GM21381 (cell line): ENCODE measurements at regions not wholly inside any gene's neighbourhood (a gene's known extent, or its start where the extent isn't known, plus 50 kb on each side); places are given as distances from the start of the nearest gene placed in this dataset.
"Not testable (repeated sequence)": the region's sequence is repeated elsewhere in the genome, so short reads cannot be mapped to it uniquely, and the experiment has no call there.

Experiments
- ATAC-seq: cut with Tn5 transposase; IDR thresholded peaks from one replicate; pipeline ENCODE4 v1.9.1; 2021; ENCODE audit warnings: mild to moderate bottlenecking, moderate library complexity; ENCODE audit not compliant: unreplicated experiment

DNA sequence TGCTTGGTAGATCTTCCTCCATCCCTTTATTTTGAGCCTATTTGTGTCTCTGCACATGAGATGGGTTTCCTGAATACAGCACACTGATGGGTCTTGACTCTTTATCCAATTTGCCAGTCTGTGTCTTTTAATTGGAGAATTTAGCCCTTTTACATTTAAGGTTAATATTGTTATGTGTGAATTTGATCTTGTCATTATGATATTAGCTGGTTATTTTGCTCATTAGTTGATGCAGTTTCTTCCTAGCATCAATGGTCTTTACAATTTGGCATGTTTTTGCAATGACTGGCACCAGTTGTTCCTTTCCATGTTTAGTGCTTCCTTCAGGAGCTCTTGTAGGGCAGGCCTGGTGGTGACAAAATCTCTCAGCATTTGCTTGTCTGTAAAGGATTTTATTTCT is 72.4 kb downstream of the HNRNPD start:
- ATAC-seq = not testable (repeated sequence)

DNA sequence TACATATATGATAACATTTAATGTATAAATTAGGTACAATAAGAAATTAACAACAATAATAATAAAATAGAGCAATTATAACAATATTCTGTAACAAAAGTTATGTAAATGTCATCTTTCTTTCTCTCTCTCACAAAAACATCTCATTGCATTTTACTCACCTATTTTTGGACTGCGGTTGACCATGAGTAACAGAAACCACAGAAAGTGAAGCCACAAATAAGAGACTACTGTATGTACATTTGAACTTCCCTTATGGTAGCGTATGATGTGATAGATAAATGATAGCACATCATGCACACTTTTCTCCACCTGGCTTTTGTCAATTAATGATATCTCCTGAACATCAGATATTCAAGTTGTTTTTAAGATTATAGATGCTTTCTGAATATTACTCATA is 80.5 kb downstream of the HNRNPD start:
- ATAC-seq = peak; percentile 99

DNA sequence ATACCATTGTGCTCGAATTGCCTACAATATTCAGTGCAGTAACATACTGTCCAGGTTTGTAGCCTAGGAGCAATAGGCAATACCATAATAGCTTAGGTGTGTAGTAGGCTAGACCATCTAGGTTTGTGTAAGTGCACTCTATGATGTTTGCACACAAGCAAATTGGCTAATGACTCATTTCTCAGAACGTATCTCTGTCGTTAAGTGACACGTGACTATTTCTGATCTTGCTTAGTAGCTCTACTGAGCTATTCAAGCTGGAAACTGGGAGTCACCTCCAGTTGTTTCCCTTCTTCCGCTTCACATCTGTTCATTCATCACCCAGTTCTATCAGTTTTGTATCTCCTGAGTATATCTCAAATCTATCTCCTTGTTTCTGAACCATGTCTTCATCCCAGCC is 86.1 kb downstream of the HNRNPD start:
- no peak for ATAC-seq

DNA sequence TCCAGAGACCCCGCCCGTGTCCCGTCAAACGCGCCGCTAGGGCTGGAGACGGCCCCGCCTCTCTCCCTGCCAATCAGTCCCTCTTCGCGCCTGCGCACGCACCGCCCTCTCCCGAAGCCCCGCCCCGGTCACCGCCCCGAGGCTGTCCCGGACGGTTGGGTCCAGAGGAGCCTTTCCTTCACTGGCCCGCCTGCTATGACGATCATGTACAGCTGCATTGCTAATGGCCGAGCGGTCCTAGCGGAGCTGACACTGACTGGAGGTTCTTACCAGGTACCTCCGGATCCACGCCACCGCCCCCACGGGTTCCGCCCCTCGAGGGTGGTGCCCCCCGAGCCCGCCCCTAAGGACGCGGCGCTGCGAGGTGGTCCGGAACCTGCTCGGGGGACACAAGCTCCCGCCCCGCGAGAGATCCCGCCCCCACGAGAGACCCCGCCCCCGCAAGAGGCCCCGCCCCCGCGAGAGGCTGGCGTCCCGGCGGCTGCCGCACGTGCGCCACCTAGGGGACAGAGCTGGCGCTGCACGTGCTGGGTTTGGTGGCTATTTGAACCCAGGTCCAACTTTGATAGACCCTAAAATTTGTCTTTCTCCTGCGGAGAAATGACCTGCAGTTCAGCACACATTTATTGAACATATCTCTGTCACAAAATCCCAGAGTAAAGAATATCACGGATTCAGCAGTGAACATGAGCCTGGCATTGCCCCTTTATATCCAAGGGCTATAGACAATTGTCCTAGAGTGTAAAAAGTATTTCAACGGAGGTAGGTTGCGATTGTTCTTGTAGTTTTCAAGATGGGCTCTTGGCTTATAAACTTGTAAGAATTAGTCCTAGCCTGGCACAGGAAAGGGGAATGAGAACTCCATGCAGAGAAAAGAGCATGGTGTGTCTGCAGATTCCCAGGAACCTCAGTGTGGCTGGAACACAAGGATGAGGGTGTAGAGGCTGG is 88.7 kb downstream of the HNRNPD start:
- peak; percentile 100 for ATAC-seq

DNA sequence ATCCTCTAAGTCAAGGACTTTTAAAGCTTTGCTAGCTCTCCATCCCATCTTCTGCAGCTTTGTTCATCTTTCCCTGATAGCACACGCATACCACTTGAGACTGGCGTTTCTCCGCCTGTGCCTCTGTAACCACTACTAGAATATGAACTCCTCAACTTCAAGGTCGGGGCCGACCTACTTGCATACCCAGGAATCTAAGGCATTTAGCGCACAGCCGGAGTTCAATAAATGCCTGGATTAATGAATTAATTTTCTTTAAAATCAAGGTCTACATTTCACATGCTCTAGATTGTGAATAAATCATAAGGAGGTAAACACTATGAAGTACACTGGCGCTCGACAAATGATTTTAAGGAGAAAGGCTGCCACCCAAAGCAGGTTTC is 89.3 kb downstream of the HNRNPD start:
- ATAC-seq = no peak

DNA sequence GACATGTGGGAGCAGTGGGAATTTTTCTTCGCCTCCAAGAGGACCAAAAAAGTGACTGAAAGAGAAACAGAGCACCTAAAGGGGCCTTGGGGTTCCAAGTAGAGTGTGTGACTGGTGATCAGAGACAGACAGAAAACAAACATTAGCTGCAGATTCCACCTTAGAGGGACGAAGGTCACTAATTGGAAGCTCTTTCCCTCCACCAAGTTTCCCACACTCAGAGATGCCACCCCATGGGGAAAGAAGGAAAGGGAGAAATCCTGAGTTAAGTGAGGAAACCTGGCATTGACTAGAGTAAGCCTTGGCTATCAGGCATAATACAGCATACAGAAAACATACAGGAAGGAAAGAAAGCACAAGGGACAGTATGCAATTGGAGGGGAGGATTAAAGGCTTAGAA is 90.9 kb downstream of the HNRNPD start:
- ATAC-seq = no peak

DNA sequence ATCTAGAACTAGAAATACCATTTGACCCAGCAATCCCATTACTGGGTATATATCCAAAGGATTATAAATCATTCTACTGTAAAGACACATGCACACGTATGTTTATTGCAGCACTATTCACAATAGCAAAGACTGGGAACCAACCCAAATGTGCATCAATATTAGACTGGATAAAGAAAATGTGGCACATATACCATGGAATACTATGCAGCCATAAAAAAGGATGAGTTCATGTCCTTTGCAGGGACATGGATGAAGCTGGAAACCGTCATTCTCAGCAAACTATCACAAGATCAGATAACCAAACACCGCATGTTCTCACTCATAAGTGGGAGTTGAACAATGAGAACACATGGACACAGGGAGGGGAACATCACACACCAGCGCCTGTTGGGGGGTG is 94.2 kb downstream of the HNRNPD start:
- not testable (repeated sequence) for ATAC-seq

DNA sequence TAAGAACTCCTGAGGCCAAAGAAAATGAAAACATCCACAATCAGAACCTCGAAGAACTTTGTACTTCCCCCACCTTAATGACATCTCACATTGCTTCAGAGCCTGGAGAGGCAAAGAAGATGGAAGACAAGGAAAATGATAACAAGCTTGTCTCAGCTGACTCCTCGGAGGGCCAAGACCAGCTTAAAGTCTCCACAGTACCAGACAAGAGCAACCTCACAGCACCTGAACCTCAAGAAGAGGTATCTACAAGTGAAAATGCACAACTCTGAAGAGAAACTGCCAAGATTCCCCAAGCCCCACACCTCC is 97.5 kb downstream of the HNRNPD start:
- no peak for ATAC-seq

DNA sequence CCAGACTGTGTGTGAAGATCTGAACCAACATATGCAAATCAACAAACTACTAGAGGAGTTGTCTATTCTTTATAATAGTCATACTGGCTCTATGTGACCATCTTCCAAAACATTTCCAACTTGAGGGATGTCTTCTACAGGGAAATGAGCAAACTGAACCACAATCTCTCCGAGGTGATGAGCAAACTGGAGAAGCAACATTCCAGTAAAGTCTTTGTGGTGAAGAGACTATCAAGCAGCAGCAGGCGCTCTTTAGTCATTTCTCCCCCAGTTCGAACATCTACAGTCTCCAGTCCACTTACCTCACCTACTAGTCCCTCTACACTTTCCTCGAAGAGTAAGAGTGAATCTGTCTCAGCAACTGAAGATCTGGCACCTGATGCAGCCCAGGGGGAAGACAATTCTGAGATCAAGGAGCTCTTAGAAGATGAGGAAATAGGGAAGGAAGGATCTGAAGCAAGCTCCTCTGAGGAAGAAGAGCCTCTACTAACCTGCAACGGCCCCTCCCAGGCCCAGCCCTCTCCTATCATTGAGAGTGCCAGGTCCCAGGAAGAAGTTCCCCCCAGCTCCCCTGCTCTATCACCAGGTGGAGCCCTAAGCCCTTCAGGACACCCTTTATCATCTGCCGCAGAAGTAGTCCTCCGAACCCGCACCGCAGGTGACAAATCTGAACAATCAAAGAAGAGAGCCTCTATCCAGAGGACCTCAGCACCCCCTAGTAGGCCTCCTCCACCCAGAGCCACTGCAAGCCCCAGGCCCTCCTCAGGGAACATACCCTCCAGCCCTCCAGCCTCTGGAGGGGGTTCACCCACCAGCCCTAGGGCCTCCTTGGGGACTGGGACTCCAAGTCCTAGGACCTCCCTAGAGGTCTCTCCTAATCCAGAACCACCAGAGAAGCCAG is 98.1 kb downstream of the HNRNPD start:
- no peak for ATAC-seq

DNA sequence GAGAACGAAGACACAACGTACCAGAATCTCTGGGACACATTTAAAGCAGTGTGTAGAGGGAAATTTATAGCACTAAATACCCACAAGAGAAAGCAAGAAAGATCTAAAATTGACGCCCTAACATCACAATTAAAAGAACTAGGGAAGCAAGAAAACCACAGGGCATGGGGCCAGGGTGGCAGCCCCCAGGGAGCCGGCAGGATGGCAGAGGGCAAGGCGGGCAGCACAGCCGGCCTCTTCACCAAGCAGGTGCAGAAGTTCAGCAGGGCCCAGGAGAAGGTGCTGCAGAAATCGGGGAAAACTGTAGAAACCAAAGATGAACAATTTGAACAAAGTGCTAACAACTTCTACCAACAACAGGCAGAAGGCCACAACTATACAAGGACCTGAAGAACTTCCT is 99.1 kb downstream of the HNRNPD start:
- ATAC-seq = not testable (repeated sequence)

DNA sequence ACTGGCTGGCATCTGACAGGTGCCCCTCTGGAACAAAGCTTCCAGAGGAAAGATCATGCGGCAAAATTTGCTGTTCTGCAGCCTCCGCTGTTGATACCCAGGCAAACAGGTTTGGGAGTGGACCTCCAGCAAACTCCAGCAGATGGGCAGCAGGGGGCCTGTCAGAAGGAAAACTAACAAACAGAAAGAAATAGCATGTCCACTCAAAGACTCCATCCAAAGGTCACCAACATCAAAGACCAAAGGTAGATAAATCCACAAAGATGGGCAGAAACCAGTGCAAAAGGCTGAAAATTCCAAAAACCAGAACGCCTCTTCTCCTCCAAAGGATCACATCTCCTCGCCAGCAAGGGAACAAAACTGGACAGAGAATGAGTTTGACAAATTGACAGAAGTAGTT is 101.3 kb downstream of the HNRNPD start:
- ATAC-seq = not testable (repeated sequence)

DNA sequence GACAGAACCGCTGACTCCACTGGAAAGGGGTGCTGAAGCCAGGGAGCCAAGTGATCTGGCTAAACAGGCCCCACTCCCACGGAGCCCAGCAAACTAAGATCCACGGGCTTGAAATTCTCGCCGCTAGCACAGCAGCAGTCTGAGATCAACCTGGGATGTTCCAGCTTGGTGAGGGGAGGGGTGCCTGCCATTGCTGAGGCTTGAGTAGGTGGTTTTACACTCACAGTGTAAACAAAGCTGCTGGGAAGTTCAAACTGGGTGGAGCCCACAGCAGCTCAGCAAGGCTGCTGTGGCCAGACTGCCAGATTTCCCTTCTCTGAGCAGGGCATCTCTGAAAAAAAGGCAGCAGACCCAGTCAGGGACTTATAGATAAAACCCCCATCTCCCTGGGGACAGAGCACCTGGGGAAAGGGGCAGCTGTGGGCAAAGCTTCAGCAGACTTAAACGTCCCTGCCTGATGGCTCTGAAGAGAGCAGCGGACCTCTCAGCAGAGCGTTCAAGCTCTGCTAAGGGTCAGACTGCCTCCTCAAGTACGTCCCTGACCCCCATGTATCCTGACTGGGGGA is 101.8 kb downstream of the HNRNPD start:
- not testable (repeated sequence) for ATAC-seq

DNA sequence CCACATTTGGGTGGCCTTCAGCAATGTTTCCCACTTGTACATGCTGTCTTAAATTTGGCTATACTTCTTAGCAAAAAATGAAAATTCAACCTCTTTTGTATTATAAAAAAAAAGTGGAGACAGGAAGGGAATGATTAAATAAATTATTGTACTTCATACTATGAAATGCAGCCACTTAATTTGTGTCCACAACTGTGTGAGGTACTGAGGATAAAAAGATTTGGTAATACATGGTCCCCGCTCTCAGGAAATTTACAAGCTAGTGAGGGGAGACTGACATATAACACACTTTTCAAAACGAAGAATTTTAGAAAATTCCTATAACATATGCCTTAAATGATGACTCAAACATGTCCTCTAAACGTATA is 105.0 kb downstream of the HNRNPD start:
- ATAC-seq = no peak

DNA sequence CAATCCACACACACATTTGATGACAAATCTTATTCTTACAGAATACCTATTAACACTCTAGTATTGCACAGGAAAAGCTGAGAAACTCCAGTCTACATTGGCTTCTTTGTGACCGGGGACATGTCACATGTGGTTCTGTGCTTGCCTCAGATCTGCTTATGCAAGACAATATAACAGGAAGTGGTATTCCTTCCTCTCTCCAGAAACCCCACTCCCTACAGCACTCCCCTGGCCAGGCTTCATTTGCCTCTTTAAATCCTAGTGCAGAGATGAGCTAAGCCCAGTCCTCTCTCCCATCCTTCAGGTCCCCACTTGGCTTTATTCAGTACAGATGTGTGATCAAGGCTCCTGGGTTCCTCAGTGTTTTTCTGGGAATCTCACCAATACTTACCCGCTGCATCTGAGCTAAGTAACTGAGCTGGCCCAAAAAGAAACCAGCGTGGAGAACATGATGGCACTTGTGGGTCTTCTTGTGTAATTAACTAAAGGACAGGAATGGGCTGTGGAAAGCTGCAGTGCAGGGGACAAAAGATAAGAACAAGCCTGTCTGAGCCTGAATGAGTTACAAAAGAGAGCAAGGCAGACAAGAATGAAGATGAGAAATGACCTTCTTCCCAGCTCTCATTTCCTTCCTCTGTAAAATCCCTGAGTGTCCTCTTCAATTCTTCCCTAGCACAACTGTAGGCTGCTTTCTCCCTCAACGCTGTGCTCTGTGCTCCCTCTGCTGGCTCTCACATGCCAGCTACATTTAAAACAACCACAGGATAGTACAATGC is 105.6 kb downstream of the HNRNPD start:
- peak; percentile 64 for ATAC-seq

DNA sequence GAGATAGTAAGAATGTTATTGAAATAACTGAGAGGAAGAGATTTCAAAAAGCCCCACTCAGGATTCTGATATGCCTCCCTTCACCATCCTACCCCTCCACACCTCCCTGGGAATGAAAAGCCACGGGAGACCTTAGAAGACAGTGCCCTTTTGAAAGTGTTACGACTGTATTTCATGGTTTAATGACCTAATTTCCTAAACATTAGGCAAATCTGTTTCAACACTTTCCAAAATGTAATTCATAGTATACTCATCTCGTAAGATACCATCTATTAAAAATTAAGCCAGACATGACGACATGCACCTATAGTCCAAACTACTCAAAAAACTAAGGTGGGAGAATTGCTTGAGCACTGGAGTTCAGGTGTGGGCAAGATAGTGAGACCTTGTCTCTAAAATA is 106.3 kb downstream of the HNRNPD start:
- no peak for ATAC-seq

DNA sequence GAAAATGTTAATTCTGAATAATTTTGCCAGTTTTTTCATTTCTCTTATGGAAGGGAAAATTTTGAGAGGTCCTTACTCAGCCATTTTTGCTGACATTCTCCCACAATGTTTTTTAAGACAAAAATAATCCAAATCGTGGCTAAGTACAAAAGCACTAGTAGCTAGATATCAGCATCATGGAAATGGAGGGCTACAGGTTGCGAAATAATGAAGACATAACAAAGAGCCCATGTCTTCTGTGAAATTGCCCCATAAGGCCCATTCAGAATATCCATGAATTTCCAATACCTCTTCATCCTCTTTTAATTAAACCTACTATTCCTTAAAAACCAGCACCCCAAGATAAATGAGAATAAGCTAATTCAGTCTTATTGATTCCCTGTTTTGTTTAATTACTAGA is 107.4 kb downstream of the HNRNPD start:
- ATAC-seq = no peak

DNA sequence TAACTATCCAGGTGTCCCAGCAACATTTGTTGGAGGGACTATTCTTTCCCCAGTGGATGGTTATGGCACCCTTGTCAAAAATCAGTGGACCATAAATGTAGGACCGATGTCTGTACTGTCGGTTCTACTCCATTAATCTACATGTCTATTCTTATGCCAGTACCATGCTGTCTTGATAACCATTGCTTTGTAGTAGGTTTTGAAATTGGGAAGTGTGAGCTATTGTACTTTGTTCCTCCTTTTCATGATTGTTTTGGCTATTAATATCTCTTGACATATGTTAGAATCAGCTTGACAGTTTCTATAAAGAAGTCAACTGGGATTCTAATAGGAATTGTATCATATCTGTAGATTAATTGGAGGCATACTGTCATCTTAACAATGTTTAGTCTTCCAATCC is 112.7 kb downstream of the HNRNPD start:
- no peak for ATAC-seq

DNA sequence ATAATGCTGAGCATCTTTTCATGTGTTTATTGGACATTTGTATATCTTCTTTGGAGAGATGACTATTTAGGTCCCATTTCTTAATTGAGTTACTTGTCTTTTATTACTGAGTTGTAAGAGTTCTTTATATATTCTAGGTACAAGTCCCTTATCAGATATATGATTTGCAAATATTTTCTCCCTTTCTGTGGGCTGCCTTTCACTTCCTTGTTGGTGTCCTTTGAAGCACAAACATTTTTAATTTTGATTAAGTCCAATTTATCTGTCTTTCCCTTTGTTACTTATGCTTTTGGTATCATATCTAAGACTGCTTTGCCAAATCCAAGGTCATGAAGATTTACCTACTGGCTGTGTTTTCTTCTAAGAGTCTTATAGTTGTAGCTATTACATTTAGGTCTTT is 113.2 kb downstream of the HNRNPD start:
- ATAC-seq = no peak

DNA sequence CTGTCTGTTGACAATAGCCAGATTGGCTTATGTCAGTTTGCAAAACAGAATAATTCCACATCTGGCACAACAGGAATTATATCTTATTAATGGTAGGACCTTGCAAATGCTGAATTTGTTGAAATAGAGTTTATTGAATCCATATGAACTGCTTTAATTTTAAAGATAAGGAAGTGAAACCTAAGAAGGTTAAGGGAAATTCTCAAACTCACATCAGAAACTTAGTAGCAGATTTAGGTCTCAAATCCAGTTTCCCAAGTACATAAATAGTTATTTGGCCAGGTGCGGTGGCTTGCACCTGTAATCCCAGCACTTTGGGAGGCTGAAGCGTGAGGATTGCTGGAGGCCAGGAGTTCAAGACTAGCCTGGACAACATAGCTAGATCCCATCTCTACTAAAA is 117.1 kb downstream of the HNRNPD start:
- no peak for ATAC-seq

DNA sequence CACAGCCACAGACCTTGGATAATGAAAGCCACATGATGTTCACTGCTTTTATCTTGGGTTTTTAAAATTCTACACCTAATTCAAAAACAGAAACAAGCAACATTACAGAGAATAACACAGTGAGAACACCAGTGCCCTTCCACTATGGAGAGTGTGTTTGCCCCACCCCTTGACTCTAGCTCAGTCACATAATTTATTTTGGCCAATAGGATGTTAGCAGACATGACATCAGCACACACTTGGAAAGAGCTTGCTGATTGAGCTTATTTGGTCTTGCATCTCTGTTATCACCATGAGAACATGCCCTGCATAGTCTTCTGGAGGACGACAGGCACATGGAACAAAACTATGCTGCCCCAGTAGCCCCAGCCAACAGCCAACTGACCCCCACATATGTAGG is 118.1 kb downstream of the HNRNPD start:
- no peak for ATAC-seq
